PC-9 (cell line): ENCODE measurements at regions not wholly inside any gene's neighbourhood (a gene's known extent, or its start where the extent isn't known, plus 50 kb on each side); places are given as distances from the start of the nearest gene placed in this dataset.
"Not testable (repeated sequence)": the region's sequence is repeated elsewhere in the genome, so short reads cannot be mapped to it uniquely, and the experiment has no call there.

ENCODE experiments used
- BruUV-seq: library from RNA; stranded (reverse); fragments of 400-500 nt; replicated peaks from 2 replicates; lab custom pipeline; 2021; lab: Mats Ljungman, UMichigan
- CTCF ChIA-PET: fragments of 300-600 bp; sonication (Branson Sonifier 250); formaldehyde crosslinking; loops from one replicate; lab custom pipeline; 2022; ENCODE audit warnings: antibody characterized with exemption; lab: Charles Lee
- POLR2A ChIA-PET: fragments of 300-600 bp; sonication (Branson Sonifier 250); formaldehyde crosslinking; loops from one replicate; lab custom pipeline; 2022; ENCODE audit warnings: antibody characterized with exemption; ENCODE audit not compliant: unreplicated experiment; lab: Charles Lee
- DNase-seq, 2 experiments: peaks; one replicate each; pipeline versions ENCODE4 v3.0.0 to v3.0.0-alpha.2; 2015 to 2022; ENCODE audit warnings: mixed read lengths in 1 of 2
- H2AFZ ChIP-seq: fragments of 200-600 bp; sonication (generic); 2 replicates; pipeline ENCODE4 v1.8.1; 2017; ENCODE audit warnings: antibody characterized with exemption
- H3F3A ChIP-seq: fragments of 200-600 bp; sonication (generic); 2 replicates; pipeline ENCODE4 v1.8.1; 2017; ENCODE audit warnings: antibody characterized with exemption, mild to moderate bottlenecking, low read depth; ENCODE audit not compliant: insufficient read depth
- H3K27ac ChIP-seq: fragments of 200-600 bp; sonication (generic); 2 replicates; pipeline ENCODE4 v1.6.1; 2016; ENCODE audit warnings: mixed run types
- H3K27me3 ChIP-seq: fragments of 200-600 bp; sonication (generic); 2 replicates; pipeline ENCODE4 v1.6.1; 2016; ENCODE audit warnings: low read depth, mixed run types; ENCODE audit not compliant: insufficient read depth
- H3K36me3 ChIP-seq: fragments of 200-600 bp; sonication (generic); 2 replicates; pipeline ENCODE4 v1.6.1; 2016; ENCODE audit warnings: low read depth, mixed run types
- H3K4me1 ChIP-seq: fragments of 200-600 bp; sonication (generic); replicated peaks from 2 replicates; pipeline ENCODE4 v1.6.1; 2016; ENCODE audit warnings: mixed run types; ENCODE audit not compliant: insufficient read depth
- H3K4me2 ChIP-seq: fragments of 200-600 bp; sonication (generic); 2 replicates; pipeline ENCODE4 v1.6.1; 2017; ENCODE audit warnings: mixed run types
- H3K4me3 ChIP-seq: fragments of 200-600 bp; sonication (generic); 2 replicates; pipeline ENCODE4 v1.6.1; 2016; ENCODE audit warnings: mixed run types
- H3K79me2 ChIP-seq: fragments of 200-600 bp; sonication (generic); 2 replicates; pipeline ENCODE4 v1.6.1; 2017; ENCODE audit warnings: low read depth, mixed run types
- H3K9me2 ChIP-seq: fragments of 200-600 bp; sonication (generic); 2 replicates; pipeline ENCODE4 v1.8.1; 2017; ENCODE audit warnings: mild to moderate bottlenecking; ENCODE audit not compliant: insufficient read depth
- H3K9me3 ChIP-seq: fragments of 200-600 bp; sonication (generic); 2 replicates; pipeline ENCODE4 v1.8.1; 2016; ENCODE audit warnings: low read depth; ENCODE audit not compliant: insufficient read depth
- H4K20me1 ChIP-seq: fragments of 200-600 bp; sonication (generic); 2 replicates; pipeline ENCODE4 v1.8.1; 2017; ENCODE audit not compliant: insufficient read depth
- CTCF ChIP-seq: fragments of 200-600 bp; sonication (generic); conservative IDR thresholded peaks from 2 replicates; pipeline ENCODE4 v1.6.1; 2017; ENCODE audit warnings: mixed run types, antibody characterized with exemption, mild to moderate bottlenecking, moderate library complexity
- EZH2 ChIP-seq: fragments of 200-600 bp; sonication (generic); IDR thresholded peaks from 2 replicates; pipeline ENCODE4 v1.8.0; 2017; ENCODE audit warnings: antibody characterized with exemption, low read depth
- intact Hi-C: fragments of 100-400 bp; cut with micrococcal nuclease; formaldehyde crosslinking; loops from one replicate; pipeline ENCODE4 v1.10.0; 2022; ENCODE audit not compliant: unreplicated experiment

GRCh38 chr12:68392376-68392775 is 60.2 kb upstream of the MDM1 start:
- intact Hi-C loops: loop anchor here (5.0 kb wide), 1 partner anchor 510 kb away; no protein-coding TSS in a partner anchor
- H3F3A ChIP-seq: no peaks in the 10 kb centered on the region
- BruUV-seq: no TSS peak
- ChIA-PET CTCF (no interaction called here), POLR2A (interaction anchor here (0.5 to 0.6 kb wide), 3 partner anchors 162 to 214 kb away, joined by 4 to 24 read pairs (median 7); no protein-coding TSS in a partner anchor)
- no peaks in the 10 kb centered on the region for H3K79me2 ChIP-seq
- H3K27me3 ChIP-seq: no peaks in the 10 kb centered on the region
- no peak overlapping the region for H2AFZ ChIP-seq
- H3K4me2 ChIP-seq: no peak overlapping the region
- no peaks in the 10 kb centered on the region for H3K36me3 ChIP-seq
- no peaks in the 10 kb centered on the region for H4K20me1 ChIP-seq
- H3K9me2 ChIP-seq: no peaks in the 10 kb centered on the region
- no peak overlapping the region for H3K4me3 ChIP-seq
- TF ChIP-seq CTCF: no peak
- TF ChIP-seq EZH2: no peak
- H3K27ac ChIP-seq: no peak overlapping the region
- no peak for DNase-seq
- no peaks in the 10 kb centered on the region for H3K4me1 ChIP-seq
- H3K9me3 ChIP-seq: no peaks in the 10 kb centered on the region

GRCh38 chr12:68393417-68393816 is 61.3 kb upstream of the MDM1 start:
- Histone ChIP-seq H3K9me2 (no peaks in the 10 kb centered on the region), H3K9me3 (no peaks in the 10 kb centered on the region), H3K4me1 (no peaks in the 10 kb centered on the region), H3K4me3 (no peak overlapping the region), H3K79me2 (no peaks in the 10 kb centered on the region), H3K27me3 (no peaks in the 10 kb centered on the region), H3K27ac (no peak overlapping the region), H3F3A (no peaks in the 10 kb centered on the region), H4K20me1 (no peaks in the 10 kb centered on the region), H3K36me3 (no peaks in the 10 kb centered on the region), H3K4me2 (no peak overlapping the region), H2AFZ (no peak overlapping the region)
- CTCF ChIA-PET: interaction anchor here (0.6 kb wide), 2 partner anchors 43 to 418 kb away, joined by 3 read pairs; no protein-coding TSS in a partner anchor
- intact Hi-C loops: loop anchor here (5.0 kb wide), 1 partner anchor 511 kb away; no protein-coding TSS in a partner anchor
- no TSS peak for BruUV-seq
- DNase-seq: no peak
- POLR2A ChIA-PET: interaction anchor here (0.5 kb wide), 1 partner anchor 219 kb away, joined by 3 read pairs; no protein-coding TSS in a partner anchor
- no peak for TF ChIP-seq CTCF
- TF ChIP-seq EZH2: no peak

GRCh38 chr12:68397566-68398158 is 65.5 kb upstream of the MDM1 start:
- no TSS peak for BruUV-seq
- H3K9me2 ChIP-seq: no peaks in the 10 kb centered on the region

GRCh38 chr12:68398689-68399088 is 66.5 kb upstream of the MDM1 start:
- H2AFZ ChIP-seq, H3K9me3 ChIP-seq, H3K4me3 ChIP-seq, H3K27me3 ChIP-seq, H3K4me1 ChIP-seq, intact Hi-C loops, H3K36me3 ChIP-seq, H3K27ac ChIP-seq, CTCF ChIA-PET, H4K20me1 ChIP-seq, POLR2A ChIA-PET, BruUV-seq, H3K4me2 ChIP-seq, H3K79me2 ChIP-seq, H3K9me2 ChIP-seq, DNase-seq, H3F3A ChIP-seq: not testable (repeated sequence)

More at GRCh38 chr12:68397566-68398158, 65.5 kb upstream of the MDM1 start:
- no peaks in the 10 kb centered on the region for H4K20me1 ChIP-seq
- no peak overlapping the region for H3K4me3 ChIP-seq
- POLR2A ChIA-PET: no interaction called here
- intact Hi-C loops: no loop called here
- no peak overlapping the region for H3K4me2 ChIP-seq
- no peak for TF ChIP-seq EZH2
- no peaks in the 10 kb centered on the region for H3K4me1 ChIP-seq
- DNase-seq: no peak
- H2AFZ ChIP-seq: no peak overlapping the region
- H3F3A ChIP-seq: no peaks in the 10 kb centered on the region
- no peaks in the 10 kb centered on the region for H3K79me2 ChIP-seq
- H3K36me3 ChIP-seq: no peaks in the 10 kb centered on the region
- H3K27ac ChIP-seq: no peak overlapping the region
- no peaks in the 10 kb centered on the region for H3K9me3 ChIP-seq
- CTCF ChIA-PET: no interaction called here
- no peaks in the 10 kb centered on the region for H3K27me3 ChIP-seq
